Right lobe of liver (tissue), 6 donors: ENCODE measurements at regions not wholly inside any gene's neighbourhood (a gene's known extent, or its start where the extent isn't known, plus 50 kb on each side); places are given as distances from the start of the nearest gene placed in this dataset.

Experiments used
- ATAC-seq, 4 donors: fragments of 200-7000 bp; cut with Tn5 transposase; one replicate each; pipeline ENCODE4 v1.9.1; 2020; ENCODE audit warnings: mild to moderate bottlenecking in 4 of 4, moderate library complexity in 4 of 4
- DNase-seq, 3 donors: peaks; one replicate each; pipeline ENCODE4 v3.0.0-alpha.2; 2020
- H3K27ac ChIP-seq, 3 donors: fragments of 200-600 bp; one replicate each; pipeline ENCODE4 v1.8.0; 2022
- H3K27me3 ChIP-seq, 2 donors: fragments of 200-600 bp; one replicate each; pipeline ENCODE4 v1.8.0; 2022
- H3K36me3 ChIP-seq, 4 donors: fragments of 200-600 bp; sonication (generic) in 1 of 4; one replicate each; pipeline versions ENCODE4 v1.5.1 to v1.8.0; 2017 to 2022; ENCODE audit warnings: control low read depth in 1 of 4
- H3K4me1 ChIP-seq, 4 donors: fragments of 200-600 bp; sonication (generic) in 1 of 4; one replicate each; pipeline versions ENCODE4 v1.5.1 to v1.8.0; 2017 to 2022; ENCODE audit warnings: control low read depth in 1 of 4
- H3K4me3 ChIP-seq, 3 donors: fragments of 200-600 bp; one replicate each; pipeline ENCODE4 v1.8.0; 2022
- H3K9me3 ChIP-seq, 4 donors: fragments of 200-600 bp; sonication (generic) in 1 of 4; one replicate each; pipeline versions ENCODE4 v1.5.1 to v1.8.0; 2017 to 2022; ENCODE audit warnings: control low read depth in 1 of 4
- POLR2A ChIP-seq: fragments of 450-650 bp; IDR thresholded peaks from one replicate; pipeline ENCODE4 v1.6.1; 2017; ENCODE audit warnings: antibody characterized with exemption, mild to moderate bottlenecking
- WGBS: methylation state at CpG from one replicate; pipeline ENCODE4 v1.1.6; 2018; ENCODE audit warnings: low coverage, low lambda C conversion rate; ENCODE audit not compliant: insufficient coverage; ENCODE audit errors: missing lambda C conversion rate; 5-methylcytosine and 5-hydroxymethylcytosine counted together
- intact Hi-C, 2 donors: fragments of 100-400 bp; cut with DNase I; formaldehyde crosslinking; loops; one replicate each; pipeline versions ENCODE4 v1.11.2 to v1.14.1; 2022
- TF ChIP-seq, protein P1 (sequence below), 4 donors: fragments of 200-600 bp in 3 of 4; fragments of 450-650 bp in 1 of 4; IDR thresholded peaks; one replicate each; pipeline versions ENCODE4 v1.5.1 to v1.8.0; 2016 to 2022; ENCODE audit warnings: antibody characterized with exemption in 4 of 4, mild to moderate bottlenecking in 2 of 4
- donor health status: DM: no; HTN: yes; CAD: no.
- donor health status: DM: no; HTN: no; CAD: no.
- donor health status: DM: no; HTN: no; CAD: no.
- donor health status: DM: no; HTN: yes; CAD: no.
- donor health status: DM: no; HTN: yes; CAD: no.

DNA sequence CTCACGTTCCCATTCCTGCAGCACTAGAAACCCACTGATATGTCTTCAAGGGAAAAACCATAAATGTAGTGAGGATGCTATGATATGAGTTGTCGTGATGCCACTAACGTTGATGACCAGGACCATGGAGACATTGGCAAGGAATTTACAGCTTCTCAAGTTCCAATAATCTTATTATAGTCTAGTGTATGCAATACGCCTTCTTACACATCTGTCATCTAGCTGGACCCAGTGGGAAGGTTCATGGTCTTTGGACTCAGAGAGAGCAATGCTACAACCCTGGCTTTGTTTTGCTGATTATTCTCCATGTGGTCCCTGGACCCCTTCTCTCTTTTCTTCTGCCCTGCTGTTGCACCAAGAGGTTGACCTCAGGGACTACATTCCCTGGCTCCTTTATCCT lies 76.0 kb upstream of the BMP2 start:
- no peaks in the 10 kb centered on the region for H3K4me1 ChIP-seq
- H3K9me3 ChIP-seq = no peaks in the 10 kb centered on the region
- no peaks in the 10 kb centered on the region for H3K36me3 ChIP-seq
- no peak overlapping the region for H3K27ac ChIP-seq
- H3K27me3 ChIP-seq = no peaks in the 10 kb centered on the region
- H3K4me3 ChIP-seq = no peak overlapping the region
- intact Hi-C loops = no loop called here
- WGBS = 100% methylated on average over 3 of the region's 4 CpGs
- no peak for TF ChIP-seq POLR2A
- TF ChIP-seq, protein P1, sequence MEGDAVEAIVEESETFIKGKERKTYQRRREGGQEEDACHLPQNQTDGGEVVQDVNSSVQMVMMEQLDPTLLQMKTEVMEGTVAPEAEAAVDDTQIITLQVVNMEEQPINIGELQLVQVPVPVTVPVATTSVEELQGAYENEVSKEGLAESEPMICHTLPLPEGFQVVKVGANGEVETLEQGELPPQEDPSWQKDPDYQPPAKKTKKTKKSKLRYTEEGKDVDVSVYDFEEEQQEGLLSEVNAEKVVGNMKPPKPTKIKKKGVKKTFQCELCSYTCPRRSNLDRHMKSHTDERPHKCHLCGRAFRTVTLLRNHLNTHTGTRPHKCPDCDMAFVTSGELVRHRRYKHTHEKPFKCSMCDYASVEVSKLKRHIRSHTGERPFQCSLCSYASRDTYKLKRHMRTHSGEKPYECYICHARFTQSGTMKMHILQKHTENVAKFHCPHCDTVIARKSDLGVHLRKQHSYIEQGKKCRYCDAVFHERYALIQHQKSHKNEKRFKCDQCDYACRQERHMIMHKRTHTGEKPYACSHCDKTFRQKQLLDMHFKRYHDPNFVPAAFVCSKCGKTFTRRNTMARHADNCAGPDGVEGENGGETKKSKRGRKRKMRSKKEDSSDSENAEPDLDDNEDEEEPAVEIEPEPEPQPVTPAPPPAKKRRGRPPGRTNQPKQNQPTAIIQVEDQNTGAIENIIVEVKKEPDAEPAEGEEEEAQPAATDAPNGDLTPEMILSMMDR (IDR thresholded peaks at IDR 0.05) = no peak
- ATAC-seq = no peak
- DNase-seq = no peak

GRCh38 chr20:6689339-6689973 lies 78.0 kb upstream of the BMP2 start:
- WGBS = 86% methylated on average over 7 of the region's 7 CpGs
- TF ChIP-seq POLR2A = no peak
- TF ChIP-seq, protein P1 (IDR thresholded peaks at IDR 0.05) = no peak
- DNase-seq = no peak
- Histone ChIP-seq H3K9me3 (no peaks in the 10 kb centered on the region), H3K27ac (no peak overlapping the region), H3K4me1 (no peaks in the 10 kb centered on the region), H3K27me3 (no peaks in the 10 kb centered on the region), H3K36me3 (no peaks in the 10 kb centered on the region), H3K4me3 (no peak overlapping the region)
- no peak for ATAC-seq
- intact Hi-C loops = no loop called here

DNA sequence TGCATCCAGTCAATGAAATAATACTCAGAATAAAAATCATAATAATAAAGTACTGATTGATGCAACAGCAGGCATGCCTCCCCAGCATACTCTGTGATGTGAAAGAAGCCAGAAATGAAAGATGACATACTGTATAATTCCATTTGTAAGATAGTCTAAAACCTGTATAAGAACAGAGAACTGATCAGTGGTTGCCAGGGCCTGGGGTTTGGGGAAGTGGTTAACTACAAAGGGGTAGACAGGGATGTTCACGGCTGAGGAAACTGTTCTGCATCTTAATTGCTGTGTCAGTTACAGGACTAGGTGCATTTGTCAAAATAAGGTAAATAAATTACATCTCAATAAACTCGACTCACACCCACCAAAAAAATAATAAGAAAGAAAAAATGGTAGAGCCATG lies 81.3 kb upstream of the BMP2 start:
- H3K27ac ChIP-seq = no peak overlapping the region
- WGBS = 56% methylated on average over 2 of the region's 2 CpGs
- intact Hi-C loops = no loop called here
- no peak overlapping the region for H3K4me3 ChIP-seq
- no peaks in the 10 kb centered on the region for H3K27me3 ChIP-seq
- TF ChIP-seq, protein P1 (IDR thresholded peaks at IDR 0.05) = no peak
- no peak for TF ChIP-seq POLR2A
- H3K9me3 ChIP-seq = no peaks in the 10 kb centered on the region
- ATAC-seq (no peak), DNase-seq (no peak)
- no peaks in the 10 kb centered on the region for H3K36me3 ChIP-seq
- no peaks in the 10 kb centered on the region for H3K4me1 ChIP-seq

DNA sequence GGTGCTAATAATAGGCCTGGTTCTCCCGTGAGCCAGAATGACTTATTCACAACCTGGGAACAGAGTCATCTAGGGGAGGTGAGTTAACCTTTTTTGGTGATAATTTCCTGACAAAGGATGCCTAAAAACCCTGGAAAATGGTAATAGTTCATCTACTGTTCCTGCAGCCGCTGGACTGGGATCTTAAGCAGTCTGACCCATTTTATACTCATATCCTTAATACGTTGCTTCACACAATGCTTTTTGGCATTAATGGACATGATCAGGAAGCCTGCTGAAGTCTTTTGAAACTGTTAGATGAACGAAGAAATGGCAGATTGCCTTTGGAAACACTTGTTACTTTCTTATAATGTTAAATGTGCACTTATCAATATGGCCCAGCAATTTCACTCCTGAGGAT lies 81.9 kb upstream of the BMP2 start:
- Histone ChIP-seq H3K4me1 (no peaks in the 10 kb centered on the region), H3K36me3 (no peaks in the 10 kb centered on the region), H3K9me3 (no peaks in the 10 kb centered on the region), H3K4me3 (no peak overlapping the region), H3K27me3 (no peaks in the 10 kb centered on the region), H3K27ac (no peak overlapping the region)
- intact Hi-C loops = no loop called here
- DNase-seq = no peak
- 83% methylated on average over 4 of the region's 4 CpGs for WGBS
- no peak for TF ChIP-seq POLR2A
- TF ChIP-seq, protein P1 (IDR thresholded peaks at IDR 0.05) = no peak
- no peak for ATAC-seq

DNA sequence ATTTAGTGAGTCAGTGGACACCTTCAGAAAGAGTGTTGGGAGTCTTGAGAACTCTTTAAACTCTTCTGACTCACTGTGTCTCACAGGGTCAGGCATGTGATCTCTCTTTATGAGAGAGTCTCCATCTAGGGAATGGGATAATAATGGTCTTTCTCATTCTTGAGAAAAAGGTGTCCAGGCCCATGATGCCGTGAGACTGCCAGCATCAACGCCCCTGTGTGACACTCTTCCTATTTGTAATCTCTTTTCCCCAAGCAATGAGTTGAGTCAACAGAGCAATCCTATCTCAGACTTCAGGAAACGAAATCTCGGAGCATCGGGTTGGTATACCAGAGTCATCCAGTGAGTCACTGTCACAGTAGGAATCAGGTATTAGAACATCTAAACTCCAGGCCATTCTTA lies 82.3 kb upstream of the BMP2 start:
- Histone ChIP-seq H3K9me3 (no peaks in the 10 kb centered on the region), H3K4me1 (no peaks in the 10 kb centered on the region), H3K36me3 (no peaks in the 10 kb centered on the region), H3K27me3 (no peaks in the 10 kb centered on the region), H3K4me3 (no peak overlapping the region), H3K27ac (no peak overlapping the region)
- 85% methylated on average over 5 of the region's 5 CpGs for WGBS
- no peak for DNase-seq
- TF ChIP-seq, protein P1 (IDR thresholded peaks at IDR 0.05) = no peak
- no peak for TF ChIP-seq POLR2A
- intact Hi-C loops = no loop called here
- ATAC-seq = no peak
